ENCODE measurements at regions not wholly inside any gene's neighbourhood (a gene's known extent, or its start where the extent isn't known, plus 50 kb on each side); places are given as distances from the start of the nearest gene placed in this dataset.

GRCh38 chr12:38156497-38157245 lies 159.9 kb upstream of the ALG10B start:
- H4K20me1 ChIP-seq (replicated peaks; ENCODE audit: control insufficient read depth, extremely low read depth, insufficient read depth, low read length) = no peaks in the 10 kb centered on the region
- no peak for TF ChIP-seq POLR2AphosphoS5 (IDR thresholded peaks at IDR 0.05; ENCODE audit: insufficient read depth, low read depth, low read length)
- no peak for TF ChIP-seq JUN (IDR thresholded peaks at IDR 0.05; ENCODE audit: borderline replicate concordance, insufficient read depth, insufficient read length, low read depth)
- no peak for TF ChIP-seq EZH2 (IDR thresholded peaks at IDR 0.05; ENCODE audit: borderline replicate concordance, low read depth, low read length, severe bottlenecking)
- no peak for TF ChIP-seq FOS (IDR thresholded peaks at IDR 0.05; ENCODE audit: borderline replicate concordance, insufficient read depth, low read length)
- no peak overlapping the region for H3K9ac ChIP-seq (replicated peaks; ENCODE audit: extremely low read depth, insufficient read depth, low read length)
- no peaks in the 10 kb centered on the region for H3K9me1 ChIP-seq (replicated peaks; ENCODE audit: control insufficient read depth, extremely low read depth, insufficient read depth, low read length)
- no peaks in the 10 kb centered on the region for H3K4me1 ChIP-seq (ENCODE audit: control insufficient read depth, extremely low read depth, insufficient read depth, low read length)
- H3K9me3 ChIP-seq (replicated peaks; ENCODE audit: control insufficient read depth, insufficient read depth, low read length) = peaks cover 5% of the 10 kb centered on the region
- H3K27me3 ChIP-seq (ENCODE audit: control insufficient read depth in 2 of 2, insufficient read depth in 2 of 2, low read length in 2 of 2) = no peaks in the 10 kb centered on the region
- H3K4me2 ChIP-seq (ENCODE audit: insufficient read depth, low read length) = no peak overlapping the region
- no peaks in the 10 kb centered on the region for H3K36me3 ChIP-seq (ENCODE audit: control insufficient read depth in 2 of 2, extremely low read depth in 1 of 2, insufficient read depth in 2 of 2, low read length in 2 of 2)
- CTCF ChIA-PET = no interaction called here
- POLR2A ChIA-PET = no interaction called here
- no peak overlapping the region for H3K4me3 ChIP-seq (replicated peaks in 1 of 3; ENCODE audit: insufficient read depth in 1 of 3, low read depth in 1 of 3, low read length in 3 of 3)
- intact Hi-C loops (cut with micrococcal nuclease) = no loop called here
- H3K27ac ChIP-seq (ENCODE audit: insufficient read depth, low read depth, low read length) = no peak overlapping the region
- H2AFZ ChIP-seq (ENCODE audit: low read depth, low read length) = no peak overlapping the region
- no peaks in the 10 kb centered on the region for H3K79me2 ChIP-seq (ENCODE audit: control insufficient read depth, insufficient read depth, low read length)
- BruUV-seq (replicated peaks) = no TSS peak
- no peak for DNase-seq (ENCODE audit: low read depth, low spot score)
- FAIRE-seq = no peak
- dilution Hi-C loops (cut with MboI; ENCODE audit: extremely low pct_ligation_motif_present, low sequenced_read_pairs) = no loop called here

GRCh38 chr12:38157274-38157932 lies 159.2 kb upstream of the ALG10B start:
- Histone ChIP-seq H3K79me2 (ENCODE audit: control insufficient read depth, insufficient read depth, low read length) (no peaks in the 10 kb centered on the region), H3K4me2 (ENCODE audit: insufficient read depth, low read length) (no peak overlapping the region), H3K9me1 (replicated peaks; ENCODE audit: control insufficient read depth, extremely low read depth, insufficient read depth, low read length) (no peaks in the 10 kb centered on the region), H3K27ac (ENCODE audit: insufficient read depth, low read depth, low read length) (no peak overlapping the region), H3K4me1 (ENCODE audit: control insufficient read depth, extremely low read depth, insufficient read depth, low read length) (no peaks in the 10 kb centered on the region), H2AFZ (ENCODE audit: low read depth, low read length) (no peak overlapping the region), H4K20me1 (replicated peaks; ENCODE audit: control insufficient read depth, extremely low read depth, insufficient read depth, low read length) (no peaks in the 10 kb centered on the region), H3K9me3 (replicated peaks; ENCODE audit: control insufficient read depth, insufficient read depth, low read length) (peaks cover 5% of the 10 kb centered on the region), H3K36me3 (ENCODE audit: control insufficient read depth in 2 of 2, extremely low read depth in 1 of 2, insufficient read depth in 2 of 2, low read length in 2 of 2) (no peaks in the 10 kb centered on the region), H3K4me3 (replicated peaks in 1 of 3; ENCODE audit: insufficient read depth in 1 of 3, low read depth in 1 of 3, low read length in 3 of 3) (no peak overlapping the region), H3K9ac (replicated peaks; ENCODE audit: extremely low read depth, insufficient read depth, low read length) (no peak overlapping the region), H3K27me3 (ENCODE audit: control insufficient read depth in 2 of 2, insufficient read depth in 2 of 2, low read length in 2 of 2) (no peaks in the 10 kb centered on the region)
- FAIRE-seq (no peak), DNase-seq (ENCODE audit: low read depth, low spot score) (no peak)
- intact Hi-C loops (cut with micrococcal nuclease) = no loop called here
- dilution Hi-C loops (cut with MboI; ENCODE audit: extremely low pct_ligation_motif_present, low sequenced_read_pairs) = no loop called here
- no TSS peak for BruUV-seq (replicated peaks)
- CTCF ChIA-PET = no interaction called here
- POLR2A ChIA-PET = no interaction called here
- TF ChIP-seq FOS (IDR thresholded peaks at IDR 0.05; ENCODE audit: borderline replicate concordance, insufficient read depth, low read length) = no peak
- TF ChIP-seq MAX (IDR thresholded peaks at IDR 0.05; ENCODE audit: insufficient read depth, insufficient read length) = no peak
- no peak for TF ChIP-seq POLR2A (IDR thresholded peaks at IDR 0.05; ENCODE audit: low read depth, low read length)
- no peak for TF ChIP-seq EZH2 (IDR thresholded peaks at IDR 0.05; ENCODE audit: borderline replicate concordance, low read depth, low read length, severe bottlenecking)
